OCI-LY3 (cell line): ENCODE measurements at regions not wholly inside any gene's neighbourhood (a gene's known extent, or its start where the extent isn't known, plus 50 kb on each side); places are given as distances from the start of the nearest gene placed in this dataset.

Experiments used
- CTCF ChIP-seq: fragments of 200-600, 300-600 bp; sonication (generic); IDR thresholded peaks from 2 replicates; pipeline ENCODE4 v1.5.1; 2014; ENCODE audit warnings: antibody characterized with exemption, low read length, low read depth
- EZH2phosphoT487 ChIP-seq: fragments of 200-600 bp; shearing (Covaris generic); IDR thresholded peaks from 2 replicates; pipeline ENCODE4 v1.6.1; 2018; ENCODE audit warnings: antibody characterized with exemption, mixed run types, low read depth

- TF ChIP-seq CTCF (no peak), EZH2phosphoT487 (no peak)
These were observed 82.5 kb upstream of the GIMD1 start for GRCh38 chr4:106451091-106451490.
